ENCODE measurements at regions not wholly inside any gene's neighbourhood (a gene's known extent, or its start where the extent isn't known, plus 50 kb on each side); places are given as distances from the start of the nearest gene placed in this dataset.
"Not testable (repeated sequence)": the region's sequence is repeated elsewhere in the genome, so short reads cannot be mapped to it uniquely, and the experiment has no call there.

- H3K36me3 Mint-ChIP-seq: no peaks in the 10 kb centered on the region
- TF ChIP-seq CTCF (IDR thresholded peaks at IDR 0.05; ENCODE audit: unreplicated experiment): no peak
- H3K27ac Mint-ChIP-seq: no peak overlapping the region
- H3K9me3 Mint-ChIP-seq: peaks cover 20% of the 10 kb centered on the region
- H3K4me1 Mint-ChIP-seq: peaks cover 11% of the 10 kb centered on the region
- H3K27me3 Mint-ChIP-seq (ENCODE audit: low read depth): no peaks in the 10 kb centered on the region
- no peak overlapping the region for H3K4me3 Mint-ChIP-seq
- DNase-seq (ENCODE audit: low spot score in 2 of 2, unreplicated experiment in 2 of 2): no peak
Measured at GRCh38 chr7:85343484-85343883, 156.6 kb upstream of the SEMA3D start.

- peaks cover 18% of the 10 kb centered on the region for H3K9me3 Mint-ChIP-seq
- H3K4me1 Mint-ChIP-seq: peaks cover 11% of the 10 kb centered on the region
- H3K27me3 Mint-ChIP-seq (ENCODE audit: low read depth): no peaks in the 10 kb centered on the region
- TF ChIP-seq CTCF (IDR thresholded peaks at IDR 0.05; ENCODE audit: unreplicated experiment): no peak
- H3K4me3 Mint-ChIP-seq: no peak overlapping the region
- no peaks in the 10 kb centered on the region for H3K36me3 Mint-ChIP-seq
- H3K27ac Mint-ChIP-seq: no peak overlapping the region
- DNase-seq (ENCODE audit: low spot score in 2 of 2, unreplicated experiment in 2 of 2): no peak
Measured at GRCh38 chr7:85342781-85343180, 155.9 kb upstream of the SEMA3D start.

GRCh38 chr7:85341973-85342372 lies 155.1 kb upstream of the SEMA3D start:
- Mint-ChIP-seq H3K9me3 (peaks cover 18% of the 10 kb centered on the region), H3K4me3 (no peak overlapping the region), H3K27me3 (ENCODE audit: low read depth) (no peaks in the 10 kb centered on the region), H3K27ac (no peak overlapping the region), H3K36me3 (no peaks in the 10 kb centered on the region), H3K4me1 (peaks cover 15% of the 10 kb centered on the region)
- no peak for TF ChIP-seq CTCF (IDR thresholded peaks at IDR 0.05; ENCODE audit: unreplicated experiment)
- no peak for DNase-seq (ENCODE audit: low spot score in 2 of 2, unreplicated experiment in 2 of 2)

- Mint-ChIP-seq H3K9me3 (peaks cover 14% of the 10 kb centered on the region), H3K27me3 (ENCODE audit: low read depth) (no peaks in the 10 kb centered on the region), H3K27ac (no peak overlapping the region), H3K4me1 (peaks cover 19% of the 10 kb centered on the region), H3K4me3 (no peak overlapping the region), H3K36me3 (no peaks in the 10 kb centered on the region)
- no peak for DNase-seq (ENCODE audit: low spot score in 2 of 2, unreplicated experiment in 2 of 2)
- TF ChIP-seq CTCF (IDR thresholded peaks at IDR 0.05; ENCODE audit: unreplicated experiment): no peak
Measured at GRCh38 chr7:85341121-85341520, 154.3 kb upstream of the SEMA3D start.

- Mint-ChIP-seq H3K4me1 (peaks cover 21% of the 10 kb centered on the region), H3K4me3 (no peak overlapping the region), H3K27me3 (ENCODE audit: low read depth) (no peaks in the 10 kb centered on the region), H3K36me3 (no peaks in the 10 kb centered on the region), H3K27ac (no peak overlapping the region), H3K9me3 (peaks cover 4% of the 10 kb centered on the region)
- TF ChIP-seq CTCF (IDR thresholded peaks at IDR 0.05; ENCODE audit: unreplicated experiment): no peak
- DNase-seq (ENCODE audit: low spot score in 2 of 2, unreplicated experiment in 2 of 2): no peak
Measured at GRCh38 chr7:85336086-85336485, 149.2 kb upstream of the SEMA3D start.

GRCh38 chr7:85335113-85335512 lies 148.3 kb upstream of the SEMA3D start:
- not testable (repeated sequence) for H3K4me3 Mint-ChIP-seq; H3K27me3 Mint-ChIP-seq (ENCODE audit: low read depth); H3K9me3 Mint-ChIP-seq; H3K27ac Mint-ChIP-seq; DNase-seq (ENCODE audit: low spot score in 2 of 2, unreplicated experiment in 2 of 2); H3K36me3 Mint-ChIP-seq
- peaks cover 21% of the 10 kb centered on the region for H3K4me1 Mint-ChIP-seq
